ENCODE measurements at regions not wholly inside any gene's neighbourhood (a gene's known extent, or its start where the extent isn't known, plus 50 kb on each side); places are given as distances from the start of the nearest gene placed in this dataset.

DNA sequence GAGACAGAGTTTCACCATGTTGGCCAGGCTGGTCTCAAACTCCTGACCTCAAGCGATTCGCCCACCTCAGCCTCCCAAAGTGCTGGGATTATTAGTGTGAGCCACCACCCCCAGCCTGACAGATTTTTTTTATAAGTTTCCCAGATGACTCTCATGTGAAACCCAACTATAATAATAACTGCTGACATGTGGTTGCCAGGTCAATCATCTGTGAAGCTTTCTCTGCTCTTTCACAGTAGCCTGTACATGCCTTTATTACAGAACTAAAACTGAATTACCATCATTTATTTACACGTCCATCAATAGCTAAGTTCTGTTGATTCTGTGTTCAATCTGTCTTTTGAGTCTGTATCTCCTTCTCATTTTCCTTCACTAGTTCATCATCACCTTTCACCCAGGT lies 218.5 kb downstream of the RPS29 start:
- no peak overlapping the region for H3K4me3 ChIP-seq (ENCODE audit: low read depth, low read length)
- DNase-seq (ENCODE audit: low read depth), result no peak
- TF ChIP-seq POLR2A (IDR thresholded peaks at IDR 0.05; ENCODE audit: extremely low read depth, insufficient read length) (no peak), MYC (IDR thresholded peaks at IDR 0.05; ENCODE audit: low read depth, low read length) (no peak), MAX (IDR thresholded peaks at IDR 0.05; ENCODE audit: low read depth, low read length) (no peak)
- TF ChIP-seq, protein P1, sequence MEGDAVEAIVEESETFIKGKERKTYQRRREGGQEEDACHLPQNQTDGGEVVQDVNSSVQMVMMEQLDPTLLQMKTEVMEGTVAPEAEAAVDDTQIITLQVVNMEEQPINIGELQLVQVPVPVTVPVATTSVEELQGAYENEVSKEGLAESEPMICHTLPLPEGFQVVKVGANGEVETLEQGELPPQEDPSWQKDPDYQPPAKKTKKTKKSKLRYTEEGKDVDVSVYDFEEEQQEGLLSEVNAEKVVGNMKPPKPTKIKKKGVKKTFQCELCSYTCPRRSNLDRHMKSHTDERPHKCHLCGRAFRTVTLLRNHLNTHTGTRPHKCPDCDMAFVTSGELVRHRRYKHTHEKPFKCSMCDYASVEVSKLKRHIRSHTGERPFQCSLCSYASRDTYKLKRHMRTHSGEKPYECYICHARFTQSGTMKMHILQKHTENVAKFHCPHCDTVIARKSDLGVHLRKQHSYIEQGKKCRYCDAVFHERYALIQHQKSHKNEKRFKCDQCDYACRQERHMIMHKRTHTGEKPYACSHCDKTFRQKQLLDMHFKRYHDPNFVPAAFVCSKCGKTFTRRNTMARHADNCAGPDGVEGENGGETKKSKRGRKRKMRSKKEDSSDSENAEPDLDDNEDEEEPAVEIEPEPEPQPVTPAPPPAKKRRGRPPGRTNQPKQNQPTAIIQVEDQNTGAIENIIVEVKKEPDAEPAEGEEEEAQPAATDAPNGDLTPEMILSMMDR (IDR thresholded peaks at IDR 0.05; ENCODE audit: low read depth, low read length), result no peak

DNA sequence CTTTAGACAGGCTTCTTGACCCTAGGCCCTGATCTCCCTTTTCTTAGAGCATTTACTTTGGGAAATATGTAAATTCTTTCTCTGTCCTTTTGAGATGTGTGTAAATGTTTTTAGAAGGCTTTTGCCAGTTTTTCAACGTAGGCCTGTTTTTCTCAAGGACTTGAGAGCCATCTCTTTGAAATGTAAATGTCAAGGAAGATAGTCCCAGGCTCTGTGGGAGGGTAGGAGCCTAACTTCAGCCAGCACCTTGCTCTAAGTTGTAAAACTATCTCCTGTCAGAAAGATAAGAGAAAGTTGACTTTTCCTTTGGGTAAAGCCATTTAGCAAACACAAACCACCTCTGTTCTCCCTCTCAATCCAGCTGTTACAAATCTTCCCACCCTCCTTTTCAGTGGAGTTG lies 219.8 kb downstream of the RPS29 start:
- TF ChIP-seq MYC (IDR thresholded peaks at IDR 0.05; ENCODE audit: low read depth, low read length) (no peak), MAX (IDR thresholded peaks at IDR 0.05; ENCODE audit: low read depth, low read length) (no peak), POLR2A (IDR thresholded peaks at IDR 0.05; ENCODE audit: extremely low read depth, insufficient read length) (no peak)
- TF ChIP-seq, protein P1 (IDR thresholded peaks at IDR 0.05; ENCODE audit: low read depth, low read length), result no peak
- no peak for DNase-seq (ENCODE audit: low read depth)
- no peak overlapping the region for H3K4me3 ChIP-seq (ENCODE audit: low read depth, low read length)

DNA sequence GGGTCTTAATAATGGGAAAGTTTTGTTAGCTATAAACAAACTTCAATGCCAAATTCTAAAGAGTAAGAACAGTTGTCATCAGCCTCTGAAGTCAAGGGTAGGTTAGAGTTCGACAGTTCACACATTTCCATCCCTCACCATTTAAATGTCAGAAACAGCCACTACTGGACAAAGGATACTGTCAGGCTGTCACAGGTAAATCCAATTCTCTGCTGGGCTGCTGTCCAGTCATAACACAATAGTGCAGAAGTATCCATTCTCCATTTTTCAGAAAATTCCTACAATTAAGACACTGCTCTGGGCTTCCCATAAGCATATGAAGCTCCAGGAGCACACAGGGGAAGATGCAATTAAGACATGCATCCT lies 221.4 kb downstream of the RPS29 start:
- DNase-seq (ENCODE audit: low read depth), result no peak
- no peak overlapping the region for H3K4me3 ChIP-seq (ENCODE audit: low read depth, low read length)
- no peak for TF ChIP-seq MYC (IDR thresholded peaks at IDR 0.05; ENCODE audit: low read depth, low read length)
- TF ChIP-seq, protein P1 (IDR thresholded peaks at IDR 0.05; ENCODE audit: low read depth, low read length), result no peak
- no peak for TF ChIP-seq MAX (IDR thresholded peaks at IDR 0.05; ENCODE audit: low read depth, low read length)
- no peak for TF ChIP-seq POLR2A (IDR thresholded peaks at IDR 0.05; ENCODE audit: extremely low read depth, insufficient read length)

GRCh38 chr14:49363821-49364751 lies 222.1 kb downstream of the RPS29 start:
- DNase-seq (ENCODE audit: low read depth), result peak; percentile 3
- TF ChIP-seq MYC (IDR thresholded peaks at IDR 0.05; ENCODE audit: low read depth, low read length), result no peak
- TF ChIP-seq, protein P1 (IDR thresholded peaks at IDR 0.05; ENCODE audit: low read depth, low read length), result no peak
- no peak for TF ChIP-seq MAX (IDR thresholded peaks at IDR 0.05; ENCODE audit: low read depth, low read length)
- no peak for TF ChIP-seq POLR2A (IDR thresholded peaks at IDR 0.05; ENCODE audit: extremely low read depth, insufficient read length)
- H3K4me3 ChIP-seq (ENCODE audit: low read depth, low read length), result no peak overlapping the region

- no peak for DNase-seq (ENCODE audit: low read depth)
- H3K4me3 ChIP-seq (ENCODE audit: low read depth, low read length), result no peak overlapping the region
- TF ChIP-seq, protein P1 (IDR thresholded peaks at IDR 0.05; ENCODE audit: low read depth, low read length), result no peak
- TF ChIP-seq MYC (IDR thresholded peaks at IDR 0.05; ENCODE audit: low read depth, low read length), result no peak
- TF ChIP-seq MAX (IDR thresholded peaks at IDR 0.05; ENCODE audit: low read depth, low read length), result no peak
- no peak for TF ChIP-seq POLR2A (IDR thresholded peaks at IDR 0.05; ENCODE audit: extremely low read depth, insufficient read length)
Observed at GRCh38 chr14:49362916-49363315, 223.3 kb downstream of the RPS29 start.
